Tibial nerve (tissue), 4 donors: ENCODE measurements at regions not wholly inside any gene's neighbourhood (a gene's known extent, or its start where the extent isn't known, plus 50 kb on each side); places are given as distances from the start of the nearest gene placed in this dataset.

Experiments used
- EP300 ChIP-seq, 2 donors: sonication (generic); formaldehyde crosslinking; IDR thresholded peaks; one replicate each; pipeline ENCODE4 v1.6.1; 2017; ENCODE audit warnings: antibody characterized with exemption in 2 of 2, mild to moderate bottlenecking in 1 of 2
- POLR2A ChIP-seq, 2 donors: fragments of 450-650 bp; IDR thresholded peaks; one replicate each; pipeline ENCODE4 v1.6.1; 2017; ENCODE audit warnings: antibody characterized with exemption in 2 of 2, mild to moderate bottlenecking in 2 of 2, moderate library complexity in 2 of 2
- TF ChIP-seq, protein P1 (sequence below), 5 experiments: fragments of 200-600 bp in 3 of 5; fragments of 450-650 bp in 2 of 5; sonication (generic) in 3 of 5; IDR thresholded peaks; one replicate each; pipeline ENCODE4 v1.5.1; 2016 to 2019; ENCODE audit warnings: antibody characterized with exemption in 5 of 5, mild to moderate bottlenecking in 3 of 5, moderate library complexity in 2 of 5

- TF ChIP-seq, protein P1, sequence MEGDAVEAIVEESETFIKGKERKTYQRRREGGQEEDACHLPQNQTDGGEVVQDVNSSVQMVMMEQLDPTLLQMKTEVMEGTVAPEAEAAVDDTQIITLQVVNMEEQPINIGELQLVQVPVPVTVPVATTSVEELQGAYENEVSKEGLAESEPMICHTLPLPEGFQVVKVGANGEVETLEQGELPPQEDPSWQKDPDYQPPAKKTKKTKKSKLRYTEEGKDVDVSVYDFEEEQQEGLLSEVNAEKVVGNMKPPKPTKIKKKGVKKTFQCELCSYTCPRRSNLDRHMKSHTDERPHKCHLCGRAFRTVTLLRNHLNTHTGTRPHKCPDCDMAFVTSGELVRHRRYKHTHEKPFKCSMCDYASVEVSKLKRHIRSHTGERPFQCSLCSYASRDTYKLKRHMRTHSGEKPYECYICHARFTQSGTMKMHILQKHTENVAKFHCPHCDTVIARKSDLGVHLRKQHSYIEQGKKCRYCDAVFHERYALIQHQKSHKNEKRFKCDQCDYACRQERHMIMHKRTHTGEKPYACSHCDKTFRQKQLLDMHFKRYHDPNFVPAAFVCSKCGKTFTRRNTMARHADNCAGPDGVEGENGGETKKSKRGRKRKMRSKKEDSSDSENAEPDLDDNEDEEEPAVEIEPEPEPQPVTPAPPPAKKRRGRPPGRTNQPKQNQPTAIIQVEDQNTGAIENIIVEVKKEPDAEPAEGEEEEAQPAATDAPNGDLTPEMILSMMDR (IDR thresholded peaks at IDR 0.05): no peak
- no peak for TF ChIP-seq EP300 (IDR thresholded peaks at IDR 0.05)
- no peak for TF ChIP-seq POLR2A (IDR thresholded peaks at IDR 0.05)
Measured at GRCh38 chrX:109839694-109840567, 106.9 kb upstream of the ACSL4 start.
